ENCODE measurements at regions not wholly inside any gene's neighbourhood (a gene's known extent, or its start where the extent isn't known, plus 50 kb on each side); places are given as distances from the start of the nearest gene placed in this dataset.

DNA sequence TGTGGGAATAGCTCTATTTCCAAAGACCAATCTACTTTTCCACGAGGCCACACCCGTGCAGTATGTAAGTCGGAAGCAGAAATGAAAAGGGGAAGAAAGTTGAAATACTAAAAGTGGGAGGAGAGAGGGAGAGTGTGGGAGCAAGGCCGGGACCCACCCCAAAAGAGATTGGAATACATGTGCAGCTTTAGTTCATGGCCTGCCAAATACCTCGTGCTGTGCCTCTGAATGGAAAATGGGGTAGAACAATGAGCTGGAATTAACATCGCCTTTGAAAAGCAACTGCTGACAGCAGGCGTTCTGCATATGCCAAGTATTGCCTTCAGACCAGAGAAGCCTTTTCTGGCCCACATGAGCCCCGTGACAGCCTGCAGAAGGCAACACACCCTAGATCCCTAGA lies 155.6 kb downstream of the CD83 start:
- H3K27me3 ChIP-seq (ENCODE audit: control insufficient read depth in 1 of 2, insufficient read depth in 2 of 2, low read length in 2 of 2) = no peaks in the 10 kb centered on the region
- H3K9me3 ChIP-seq (ENCODE audit: control insufficient read depth in 1 of 2, low read length in 2 of 2) = peaks cover 0 to 8% of the 10 kb centered on the region in 2 donors
- H3K9ac ChIP-seq (ENCODE audit: low read depth in 1 of 2, low read length in 2 of 2) = no peak overlapping the region
- peaks cover 16 to 20% of the 10 kb centered on the region in 2 donors for H3K4me1 ChIP-seq (ENCODE audit: control insufficient read depth in 1 of 2, insufficient read depth in 2 of 2, low read length in 2 of 2)
- no peaks in the 10 kb centered on the region for H3K36me3 ChIP-seq (ENCODE audit: control insufficient read depth in 1 of 2, insufficient read depth in 2 of 2, low read length in 2 of 2)
- H3K27ac ChIP-seq (ENCODE audit: low read depth, low read length) = no peak overlapping the region
- H3K4me3 ChIP-seq (ENCODE audit: low read depth in 1 of 2, low read length in 2 of 2) = no peak overlapping the region

DNA sequence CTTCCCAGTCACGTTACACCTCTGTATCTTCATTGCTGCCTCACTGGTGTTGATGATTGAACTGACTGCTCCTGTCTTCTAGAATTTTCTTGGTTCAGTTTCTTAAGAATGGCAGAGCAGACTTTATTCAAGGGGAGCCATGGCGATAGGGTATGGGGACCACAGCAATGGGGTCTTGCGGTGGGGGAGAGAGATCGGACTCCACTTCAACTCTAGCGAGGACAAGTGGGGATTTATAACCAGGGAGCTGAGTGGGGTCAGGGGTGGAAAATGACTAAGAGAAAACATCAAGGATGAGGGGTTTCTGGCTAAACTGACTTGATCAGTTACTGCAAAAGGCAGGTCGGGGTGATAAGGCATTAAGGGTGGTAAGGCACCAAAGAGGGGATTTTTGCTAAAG lies 156.4 kb downstream of the CD83 start:
- H3K27me3 ChIP-seq (ENCODE audit: control insufficient read depth in 1 of 2, insufficient read depth in 2 of 2, low read length in 2 of 2) = no peaks in the 10 kb centered on the region
- H3K9me3 ChIP-seq (ENCODE audit: control insufficient read depth in 1 of 2, low read length in 2 of 2) = peaks cover 0 to 8% of the 10 kb centered on the region in 2 donors
- no peak overlapping the region for H3K9ac ChIP-seq (ENCODE audit: low read depth in 1 of 2, low read length in 2 of 2)
- no peak overlapping the region for H3K27ac ChIP-seq (ENCODE audit: low read depth, low read length)
- no peak overlapping the region for H3K4me3 ChIP-seq (ENCODE audit: low read depth in 1 of 2, low read length in 2 of 2)
- peaks cover 16 to 20% of the 10 kb centered on the region in 2 donors for H3K4me1 ChIP-seq (ENCODE audit: control insufficient read depth in 1 of 2, insufficient read depth in 2 of 2, low read length in 2 of 2)
- H3K36me3 ChIP-seq (ENCODE audit: control insufficient read depth in 1 of 2, insufficient read depth in 2 of 2, low read length in 2 of 2) = no peaks in the 10 kb centered on the region

DNA sequence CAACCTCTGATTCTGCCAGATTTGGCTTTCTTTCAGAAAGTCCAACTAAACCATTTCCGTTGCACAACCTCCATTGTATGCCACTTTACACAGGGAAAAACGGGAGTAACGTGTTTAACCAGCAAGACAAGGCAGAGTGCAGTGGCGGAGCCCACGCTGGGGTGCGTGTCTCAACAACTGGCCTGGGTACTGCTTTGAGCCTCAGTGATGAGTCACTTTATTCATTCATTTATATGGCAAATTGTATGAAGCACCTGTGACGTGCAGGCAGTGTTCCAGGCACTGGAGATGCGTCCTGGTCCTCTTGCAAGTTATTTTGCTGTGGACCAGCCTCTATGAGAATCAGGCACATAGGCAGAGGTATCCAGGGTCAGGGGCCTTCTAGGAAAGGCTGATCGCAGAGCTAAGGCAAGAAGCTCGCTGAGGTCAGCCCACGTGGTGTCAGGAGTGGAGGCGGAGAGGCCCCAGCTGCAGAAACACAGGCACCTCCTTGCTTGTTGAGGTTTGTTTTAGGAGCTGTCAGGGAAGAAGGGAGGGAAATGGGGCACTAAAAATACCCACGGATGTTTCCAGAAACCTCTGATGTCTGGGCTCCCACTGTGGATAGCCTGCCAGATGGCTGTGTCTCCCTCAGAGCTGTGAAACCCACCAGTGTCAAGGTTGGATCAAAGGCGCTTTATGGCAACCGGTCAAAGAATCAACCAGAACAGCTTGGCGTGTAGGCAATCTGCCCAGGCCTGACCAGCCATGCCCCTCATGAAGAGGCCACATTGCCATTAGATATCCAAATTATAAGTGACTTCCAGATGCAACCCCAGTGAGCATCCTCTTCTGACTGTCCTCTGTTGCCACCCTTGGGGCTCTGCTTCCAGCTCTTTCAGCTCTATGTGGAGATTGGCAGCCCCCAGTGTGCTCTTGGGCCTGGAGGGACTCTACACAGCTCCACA lies 157.2 kb downstream of the CD83 start:
- Histone ChIP-seq H3K36me3 (ENCODE audit: control insufficient read depth in 1 of 2, insufficient read depth in 2 of 2, low read length in 2 of 2) (no peaks in the 10 kb centered on the region), H3K4me1 (ENCODE audit: control insufficient read depth in 1 of 2, insufficient read depth in 2 of 2, low read length in 2 of 2) (peaks cover 16 to 20% of the 10 kb centered on the region in 2 donors), H3K27ac (ENCODE audit: low read depth, low read length) (no peak overlapping the region), H3K4me3 (ENCODE audit: low read depth in 1 of 2, low read length in 2 of 2) (no peak overlapping the region), H3K27me3 (ENCODE audit: control insufficient read depth in 1 of 2, insufficient read depth in 2 of 2, low read length in 2 of 2) (no peaks in the 10 kb centered on the region), H3K9me3 (ENCODE audit: control insufficient read depth in 1 of 2, low read length in 2 of 2) (peaks cover 0 to 8% of the 10 kb centered on the region in 2 donors), H3K9ac (ENCODE audit: low read depth in 1 of 2, low read length in 2 of 2) (no peak overlapping the region)

DNA sequence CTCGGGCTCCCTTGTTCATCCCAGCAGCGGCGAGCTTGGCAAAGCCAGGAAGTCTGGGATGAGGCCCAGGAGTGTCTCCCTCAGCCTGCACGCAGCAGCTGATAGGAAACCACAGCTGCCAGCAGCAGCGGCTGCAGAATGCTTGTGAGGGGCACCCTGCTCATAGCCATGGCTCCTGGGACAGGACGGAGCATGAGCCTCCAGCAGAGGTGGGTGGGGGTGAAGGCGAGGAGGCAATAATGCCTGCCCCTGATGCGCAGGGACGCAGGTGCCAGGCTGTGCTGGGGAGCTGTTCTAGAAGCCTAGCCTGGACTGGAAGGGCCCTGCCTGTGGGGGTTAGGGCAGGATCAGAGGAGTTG lies 157.9 kb downstream of the CD83 start:
- Histone ChIP-seq H3K4me1 (ENCODE audit: control insufficient read depth in 1 of 2, insufficient read depth in 2 of 2, low read length in 2 of 2) (peaks cover 15 to 20% of the 10 kb centered on the region in 2 donors), H3K36me3 (ENCODE audit: control insufficient read depth in 1 of 2, insufficient read depth in 2 of 2, low read length in 2 of 2) (no peaks in the 10 kb centered on the region), H3K27me3 (ENCODE audit: control insufficient read depth in 1 of 2, insufficient read depth in 2 of 2, low read length in 2 of 2) (no peaks in the 10 kb centered on the region), H3K27ac (ENCODE audit: low read depth, low read length) (no peak overlapping the region), H3K4me3 (ENCODE audit: low read depth in 1 of 2, low read length in 2 of 2) (no peak overlapping the region), H3K9me3 (ENCODE audit: control insufficient read depth in 1 of 2, low read length in 2 of 2) (peaks cover 0 to 8% of the 10 kb centered on the region in 2 donors), H3K9ac (ENCODE audit: low read depth in 1 of 2, low read length in 2 of 2) (no peak overlapping the region)

DNA sequence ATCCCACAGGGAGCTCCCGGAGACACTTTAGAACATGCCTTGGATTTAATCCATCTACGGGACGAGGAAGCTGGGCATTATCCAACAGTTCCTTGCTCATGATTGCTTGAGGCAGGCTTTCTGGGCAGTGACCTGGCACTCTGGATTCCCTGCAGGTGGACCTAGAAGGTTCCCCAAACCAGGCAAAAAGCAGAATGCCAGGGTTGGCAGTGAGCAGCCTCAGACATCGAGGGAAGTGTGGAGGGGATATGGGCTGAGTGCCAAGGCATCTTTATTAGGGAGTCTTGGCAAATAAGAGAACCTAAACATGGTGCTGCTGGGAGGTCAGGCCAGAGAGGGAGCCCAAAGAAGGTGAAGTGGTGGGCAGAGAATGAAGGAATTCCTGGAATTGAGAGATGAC lies 158.5 kb downstream of the CD83 start:
- no peak overlapping the region for H3K4me3 ChIP-seq (ENCODE audit: low read depth in 1 of 2, low read length in 2 of 2)
- peaks cover 0 to 8% of the 10 kb centered on the region in 2 donors for H3K9me3 ChIP-seq (ENCODE audit: control insufficient read depth in 1 of 2, low read length in 2 of 2)
- H3K36me3 ChIP-seq (ENCODE audit: control insufficient read depth in 1 of 2, insufficient read depth in 2 of 2, low read length in 2 of 2) = no peaks in the 10 kb centered on the region
- H3K4me1 ChIP-seq (ENCODE audit: control insufficient read depth in 1 of 2, insufficient read depth in 2 of 2, low read length in 2 of 2) = peaks cover 9 to 15% of the 10 kb centered on the region in 2 donors
- no peak overlapping the region for H3K9ac ChIP-seq (ENCODE audit: low read depth in 1 of 2, low read length in 2 of 2)
- H3K27ac ChIP-seq (ENCODE audit: low read depth, low read length) = no peak overlapping the region
- H3K27me3 ChIP-seq (ENCODE audit: control insufficient read depth in 1 of 2, insufficient read depth in 2 of 2, low read length in 2 of 2) = no peaks in the 10 kb centered on the region

DNA sequence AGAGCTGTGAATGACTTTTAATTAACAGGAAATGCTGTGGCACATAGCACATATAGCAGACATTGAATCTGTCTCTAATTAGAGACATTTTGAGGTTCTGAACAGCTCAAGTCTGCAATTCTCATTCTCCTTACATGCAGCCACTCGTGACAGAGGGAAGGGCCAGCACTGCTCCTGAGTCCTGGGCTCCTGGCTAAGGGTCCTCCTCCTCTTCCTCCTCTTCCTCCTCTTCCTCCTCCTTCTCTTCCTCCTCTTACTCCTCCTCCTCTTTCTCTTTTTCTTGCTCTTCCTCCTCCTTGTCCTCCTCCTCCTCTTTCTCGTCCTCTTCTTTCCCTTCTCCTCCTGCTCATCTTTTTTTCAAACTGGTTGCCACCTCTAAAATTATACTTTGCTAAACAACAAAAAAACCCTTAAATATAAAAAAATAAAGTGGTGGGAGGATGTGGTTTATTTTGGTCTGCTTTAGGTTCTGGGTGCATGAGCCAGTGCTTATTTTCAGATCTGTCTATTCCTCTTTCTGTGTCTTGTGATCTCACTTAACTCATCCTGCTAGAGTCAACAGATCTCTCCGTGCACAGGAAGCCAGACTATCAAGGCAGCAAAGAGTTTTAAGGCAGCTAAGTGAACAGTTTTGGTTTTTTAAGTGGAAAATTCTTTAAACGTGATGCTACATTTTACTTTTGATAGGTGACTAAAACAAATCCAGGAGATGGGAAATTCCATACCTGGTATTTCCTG lies 159.3 kb downstream of the CD83 start:
- Histone ChIP-seq H3K9me3 (ENCODE audit: control insufficient read depth in 1 of 2, low read length in 2 of 2) (peaks cover 0 to 8% of the 10 kb centered on the region in 2 donors), H3K9ac (ENCODE audit: low read depth in 1 of 2, low read length in 2 of 2) (no peak overlapping the region), H3K27ac (ENCODE audit: low read depth, low read length) (no peak overlapping the region)

DNA sequence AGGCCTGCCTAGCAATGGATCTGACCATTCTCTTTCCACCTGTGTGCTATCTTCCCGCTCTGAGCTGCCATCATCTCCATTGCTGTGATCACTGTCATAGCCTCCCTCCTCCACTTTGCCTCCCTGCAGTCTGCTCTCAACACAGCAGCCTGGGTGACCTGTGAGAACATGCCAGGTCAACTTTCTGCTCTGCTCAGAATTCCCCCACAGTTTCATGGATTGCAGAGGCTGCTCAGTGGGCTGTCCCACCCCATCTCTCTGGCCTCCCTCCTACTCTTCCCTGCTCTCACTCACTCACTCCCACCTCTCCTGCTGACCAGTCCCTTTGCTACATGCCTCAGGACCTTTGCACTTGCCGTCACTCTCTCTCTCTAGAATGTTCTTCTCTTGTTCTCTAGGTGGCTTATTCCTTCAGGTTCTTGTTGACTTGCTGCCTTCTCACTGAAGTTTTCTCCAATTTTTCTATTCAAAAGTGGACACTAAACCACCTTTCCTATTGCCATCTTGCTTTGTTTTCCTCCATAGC lies 159.9 kb downstream of the CD83 start:
- H3K27ac ChIP-seq (ENCODE audit: low read depth, low read length) = no peak overlapping the region
- no peaks in the 10 kb centered on the region for H3K36me3 ChIP-seq (ENCODE audit: control insufficient read depth in 1 of 2, insufficient read depth in 2 of 2, low read length in 2 of 2)
- no peak overlapping the region for H3K4me3 ChIP-seq (ENCODE audit: low read depth in 1 of 2, low read length in 2 of 2)
- peaks cover 3 to 11% of the 10 kb centered on the region in 2 donors for H3K4me1 ChIP-seq (ENCODE audit: control insufficient read depth in 1 of 2, insufficient read depth in 2 of 2, low read length in 2 of 2)
- no peaks in the 10 kb centered on the region for H3K27me3 ChIP-seq (ENCODE audit: control insufficient read depth in 1 of 2, insufficient read depth in 2 of 2, low read length in 2 of 2)
- H3K9ac ChIP-seq (ENCODE audit: low read depth in 1 of 2, low read length in 2 of 2) = no peak overlapping the region
- H3K9me3 ChIP-seq (ENCODE audit: control insufficient read depth in 1 of 2, low read length in 2 of 2) = peaks cover 0 to 3% of the 10 kb centered on the region in 2 donors

More for the DNA sequence above, 159.3 kb downstream of the CD83 start:
- H3K4me3 ChIP-seq (ENCODE audit: low read depth in 1 of 2, low read length in 2 of 2) = no peak overlapping the region
- H3K36me3 ChIP-seq (ENCODE audit: control insufficient read depth in 1 of 2, insufficient read depth in 2 of 2, low read length in 2 of 2) = no peaks in the 10 kb centered on the region
- H3K4me1 ChIP-seq (ENCODE audit: control insufficient read depth in 1 of 2, insufficient read depth in 2 of 2, low read length in 2 of 2) = peaks cover 3 to 11% of the 10 kb centered on the region in 2 donors
- H3K27me3 ChIP-seq (ENCODE audit: control insufficient read depth in 1 of 2, insufficient read depth in 2 of 2, low read length in 2 of 2) = no peaks in the 10 kb centered on the region

DNA sequence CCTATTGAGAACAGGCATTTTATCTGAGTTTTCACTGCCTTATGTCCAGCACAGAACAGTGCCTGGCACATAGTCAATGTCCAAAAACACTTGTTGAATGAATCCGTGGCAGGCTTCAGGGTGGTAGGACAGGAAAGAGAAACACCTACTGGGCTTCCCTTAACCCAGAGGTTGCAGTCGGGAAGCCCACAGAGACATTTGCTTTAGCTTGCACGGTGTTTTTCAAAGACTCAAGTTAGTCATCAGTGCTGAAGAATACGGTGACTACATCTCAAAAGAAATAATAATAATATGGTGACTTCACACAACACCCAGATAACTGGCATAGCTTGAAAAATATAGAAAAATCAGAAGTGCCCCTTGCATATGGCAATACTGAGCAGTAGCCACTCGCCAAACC lies 160.4 kb downstream of the CD83 start:
- Histone ChIP-seq H3K4me1 (ENCODE audit: control insufficient read depth in 1 of 2, insufficient read depth in 2 of 2, low read length in 2 of 2) (peaks cover 3 to 11% of the 10 kb centered on the region in 2 donors), H3K27ac (ENCODE audit: low read depth, low read length) (no peak overlapping the region), H3K9me3 (ENCODE audit: control insufficient read depth in 1 of 2, low read length in 2 of 2) (no peaks in the 10 kb centered on the region), H3K4me3 (ENCODE audit: low read depth in 1 of 2, low read length in 2 of 2) (no peak overlapping the region), H3K9ac (ENCODE audit: low read depth in 1 of 2, low read length in 2 of 2) (no peak overlapping the region), H3K36me3 (ENCODE audit: control insufficient read depth in 1 of 2, insufficient read depth in 2 of 2, low read length in 2 of 2) (no peaks in the 10 kb centered on the region), H3K27me3 (ENCODE audit: control insufficient read depth in 1 of 2, insufficient read depth in 2 of 2, low read length in 2 of 2) (no peaks in the 10 kb centered on the region)

DNA sequence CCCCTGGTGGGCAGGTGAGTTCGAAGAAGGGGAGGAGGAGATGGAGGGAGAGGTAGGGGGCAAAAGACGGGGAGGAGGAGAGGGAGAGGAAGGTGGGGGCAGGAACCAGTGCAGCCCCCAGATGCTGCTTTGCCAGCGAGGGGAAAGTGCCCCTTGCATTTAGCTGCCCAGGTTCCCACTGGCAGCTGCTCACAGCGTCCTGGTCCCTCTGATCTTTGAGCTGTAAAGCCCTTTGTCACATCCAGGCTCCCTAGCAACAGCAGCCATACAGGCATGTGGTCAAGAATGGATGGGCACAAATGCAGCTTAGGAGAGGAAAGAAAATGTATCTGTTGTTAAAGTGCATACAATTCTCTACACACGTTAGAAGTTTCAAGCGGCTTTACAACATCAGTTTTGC lies 160.9 kb downstream of the CD83 start:
- H3K9ac ChIP-seq (ENCODE audit: low read depth in 1 of 2, low read length in 2 of 2) = no peak overlapping the region
- no peak overlapping the region for H3K4me3 ChIP-seq (ENCODE audit: low read depth in 1 of 2, low read length in 2 of 2)
- no peaks in the 10 kb centered on the region for H3K36me3 ChIP-seq (ENCODE audit: control insufficient read depth in 1 of 2, insufficient read depth in 2 of 2, low read length in 2 of 2)
- peaks cover 3 to 11% of the 10 kb centered on the region in 2 donors for H3K4me1 ChIP-seq (ENCODE audit: control insufficient read depth in 1 of 2, insufficient read depth in 2 of 2, low read length in 2 of 2)
- H3K9me3 ChIP-seq (ENCODE audit: control insufficient read depth in 1 of 2, low read length in 2 of 2) = no peaks in the 10 kb centered on the region
- H3K27me3 ChIP-seq (ENCODE audit: control insufficient read depth in 1 of 2, insufficient read depth in 2 of 2, low read length in 2 of 2) = no peaks in the 10 kb centered on the region
- H3K27ac ChIP-seq (ENCODE audit: low read depth, low read length) = no peak overlapping the region

DNA sequence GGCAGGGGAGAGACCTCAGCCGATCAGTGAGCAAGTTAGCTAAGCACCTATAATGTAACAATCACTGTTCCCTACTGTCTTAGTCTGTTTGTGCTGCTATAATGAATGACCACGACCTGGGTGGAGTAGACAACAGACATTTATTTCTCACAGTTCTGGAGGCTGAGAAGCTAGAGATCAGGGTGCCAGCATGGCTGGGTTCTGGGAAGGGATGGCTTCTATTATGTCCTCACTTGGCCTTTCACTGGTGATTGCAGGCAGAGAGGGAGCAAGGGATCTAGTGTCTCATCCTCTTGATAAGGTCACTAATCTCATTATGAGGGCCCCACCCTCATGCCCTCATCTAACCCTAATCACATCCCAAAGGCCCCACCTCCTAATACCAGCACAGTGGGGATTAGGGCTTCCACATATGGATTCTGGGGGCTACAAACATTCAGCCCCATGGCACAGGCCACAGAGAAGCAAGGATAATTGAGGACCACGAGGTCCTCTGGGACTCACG lies 162.5 kb downstream of the CD83 start:
- H3K9ac ChIP-seq (ENCODE audit: low read depth in 1 of 2, low read length in 2 of 2) = no peak overlapping the region
- peaks cover 3 to 11% of the 10 kb centered on the region in 2 donors for H3K4me1 ChIP-seq (ENCODE audit: control insufficient read depth in 1 of 2, insufficient read depth in 2 of 2, low read length in 2 of 2)
- H3K27ac ChIP-seq (ENCODE audit: low read depth, low read length) = no peak overlapping the region
- H3K9me3 ChIP-seq (ENCODE audit: control insufficient read depth in 1 of 2, low read length in 2 of 2) = no peaks in the 10 kb centered on the region
- no peaks in the 10 kb centered on the region for H3K27me3 ChIP-seq (ENCODE audit: control insufficient read depth in 1 of 2, insufficient read depth in 2 of 2, low read length in 2 of 2)
- no peak overlapping the region for H3K4me3 ChIP-seq (ENCODE audit: low read depth in 1 of 2, low read length in 2 of 2)
- H3K36me3 ChIP-seq (ENCODE audit: control insufficient read depth in 1 of 2, insufficient read depth in 2 of 2, low read length in 2 of 2) = no peaks in the 10 kb centered on the region
